Fibroblast of mammary gland (primary cell): ENCODE measurements at regions not wholly inside any gene's neighbourhood (a gene's known extent, or its start where the extent isn't known, plus 50 kb on each side); places are given as distances from the start of the nearest gene placed in this dataset.

Experiments used
- DNase-seq: peaks from one replicate; pipeline ENCODE4 v3.0.0-alpha.2; 2010; ENCODE audit warnings: low read depth
- H3K4me3 ChIP-seq: 2 replicates; pipeline ENCODE4 v1.5.1; 2011; ENCODE audit warnings: low read depth, mild to moderate bottlenecking, low read length, moderate library complexity; ENCODE audit not compliant: control insufficient read depth
- CTCF ChIP-seq: conservative IDR thresholded peaks from 2 replicates; pipeline ENCODE4 v1.5.1; 2011; ENCODE audit warnings: low read depth, low read length, inconsistent platforms; ENCODE audit not compliant: control insufficient read depth, insufficient read depth

- H3K4me3 ChIP-seq = no peak overlapping the region
- DNase-seq = no peak
- TF ChIP-seq CTCF = no peak
Measured at GRCh38 chr2:21748501-21748900, 624.7 kb downstream of the TDRD15 start.

- DNase-seq = no peak
- TF ChIP-seq CTCF = peak; percentile 16
- no peak overlapping the region for H3K4me3 ChIP-seq
Measured at GRCh38 chr2:21754164-21754788, 630.5 kb downstream of the TDRD15 start.

GRCh38 chr2:21757805-21758430 lies 634.1 kb downstream of the TDRD15 start:
- H3K4me3 ChIP-seq = no peak overlapping the region
- TF ChIP-seq CTCF = no peak
- no peak for DNase-seq

- DNase-seq = no peak
- TF ChIP-seq CTCF = no peak
- H3K4me3 ChIP-seq = no peak overlapping the region
Measured at GRCh38 chr2:21759819-21760218, 636.1 kb downstream of the TDRD15 start.

- H3K4me3 ChIP-seq = no peak overlapping the region
- DNase-seq = no peak
- no peak for TF ChIP-seq CTCF
Measured at GRCh38 chr2:21761361-21761760, 637.6 kb downstream of the TDRD15 start.

GRCh38 chr2:21763501-21763900 lies 639.7 kb downstream of the TDRD15 start:
- no peak for DNase-seq
- H3K4me3 ChIP-seq = no peak overlapping the region
- no peak for TF ChIP-seq CTCF
